Vagina (tissue), 2 donors: ENCODE measurements at regions not wholly inside any gene's neighbourhood (a gene's known extent, or its start where the extent isn't known, plus 50 kb on each side); places are given as distances from the start of the nearest gene placed in this dataset.

ENCODE experiments used
- DNase-seq, 2 donors: peaks; one replicate each; pipeline ENCODE4 v3.0.0-alpha.2; 2017; ENCODE audit errors: extremely low spot score in 2 of 2
- H3K27ac ChIP-seq: fragments of 200-600 bp; sonication (generic); one replicate; pipeline ENCODE4 v1.5.1; 2019
- H3K27me3 ChIP-seq: fragments of 200-600 bp; sonication (generic); one replicate; pipeline ENCODE4 v1.5.1; 2019
- H3K36me3 ChIP-seq, 2 donors: fragments of 200-600 bp; sonication (generic); one replicate each; pipeline ENCODE4 v1.5.1; 2017 to 2019
- H3K4me1 ChIP-seq: fragments of 200-600 bp; sonication (generic); one replicate; pipeline ENCODE4 v1.5.1; 2019
- H3K4me3 ChIP-seq, 2 donors: fragments of 200-600 bp; sonication (generic); 1 replicate in 1 of 2; 2 replicates in 1 of 2; pipeline ENCODE4 v1.5.1; 2016 to 2019
- H3K9me3 ChIP-seq: fragments of 200-600 bp; sonication (generic); one replicate; pipeline ENCODE4 v1.5.1; 2019
- POLR2A ChIP-seq, 2 donors: fragments of 450-650 bp; IDR thresholded peaks; one replicate each; pipeline ENCODE4 v1.6.1; 2017; ENCODE audit warnings: antibody characterized with exemption in 2 of 2, mild to moderate bottlenecking in 2 of 2, moderate library complexity in 2 of 2
- POLR2AphosphoS5 ChIP-seq, 2 donors: sonication (generic); formaldehyde crosslinking; IDR thresholded peaks; one replicate each; pipeline ENCODE4 v1.9.0; 2017; ENCODE audit warnings: antibody characterized with exemption in 2 of 2, mild to moderate bottlenecking in 2 of 2, low read depth in 1 of 2; ENCODE audit not compliant: insufficient read depth in 1 of 2
- intact Hi-C: fragments of 100-400 bp; cut with DNase I; formaldehyde crosslinking; loops from one replicate; pipeline ENCODE4 v1.15.1; 2023
- TF ChIP-seq, protein P1 (sequence below), 3 experiments: fragments of 450-650 bp in 2 of 3; fragments of 200-600 bp in 1 of 3; sonication (generic) in 1 of 3; IDR thresholded peaks; one replicate each; pipeline ENCODE4 v1.5.1; 2017 to 2019; ENCODE audit warnings: antibody characterized with exemption in 3 of 3, mild to moderate bottlenecking in 2 of 3, moderate library complexity in 2 of 3

- no peak for DNase-seq
- TF ChIP-seq POLR2A (IDR thresholded peaks at IDR 0.05) (no peak), POLR2AphosphoS5 (IDR thresholded peaks at IDR 0.05; ENCODE audit: insufficient read depth in 1 of 2, low read depth in 1 of 2) (no peak)
- TF ChIP-seq, protein P1, sequence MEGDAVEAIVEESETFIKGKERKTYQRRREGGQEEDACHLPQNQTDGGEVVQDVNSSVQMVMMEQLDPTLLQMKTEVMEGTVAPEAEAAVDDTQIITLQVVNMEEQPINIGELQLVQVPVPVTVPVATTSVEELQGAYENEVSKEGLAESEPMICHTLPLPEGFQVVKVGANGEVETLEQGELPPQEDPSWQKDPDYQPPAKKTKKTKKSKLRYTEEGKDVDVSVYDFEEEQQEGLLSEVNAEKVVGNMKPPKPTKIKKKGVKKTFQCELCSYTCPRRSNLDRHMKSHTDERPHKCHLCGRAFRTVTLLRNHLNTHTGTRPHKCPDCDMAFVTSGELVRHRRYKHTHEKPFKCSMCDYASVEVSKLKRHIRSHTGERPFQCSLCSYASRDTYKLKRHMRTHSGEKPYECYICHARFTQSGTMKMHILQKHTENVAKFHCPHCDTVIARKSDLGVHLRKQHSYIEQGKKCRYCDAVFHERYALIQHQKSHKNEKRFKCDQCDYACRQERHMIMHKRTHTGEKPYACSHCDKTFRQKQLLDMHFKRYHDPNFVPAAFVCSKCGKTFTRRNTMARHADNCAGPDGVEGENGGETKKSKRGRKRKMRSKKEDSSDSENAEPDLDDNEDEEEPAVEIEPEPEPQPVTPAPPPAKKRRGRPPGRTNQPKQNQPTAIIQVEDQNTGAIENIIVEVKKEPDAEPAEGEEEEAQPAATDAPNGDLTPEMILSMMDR (IDR thresholded peaks at IDR 0.05), result no peak
- H3K36me3 ChIP-seq, result no peaks in the 10 kb centered on the region
- intact Hi-C loops, result no loop called here
- H3K4me1 ChIP-seq, result no peaks in the 10 kb centered on the region
- no peaks in the 10 kb centered on the region for H3K27me3 ChIP-seq
- H3K9me3 ChIP-seq, result no peaks in the 10 kb centered on the region
- no peak overlapping the region for H3K27ac ChIP-seq
- H3K4me3 ChIP-seq, result no peak overlapping the region
These were observed 934.9 kb upstream of the CADM2 start for GRCh38 chr3:84023842-84024241.

DNA sequence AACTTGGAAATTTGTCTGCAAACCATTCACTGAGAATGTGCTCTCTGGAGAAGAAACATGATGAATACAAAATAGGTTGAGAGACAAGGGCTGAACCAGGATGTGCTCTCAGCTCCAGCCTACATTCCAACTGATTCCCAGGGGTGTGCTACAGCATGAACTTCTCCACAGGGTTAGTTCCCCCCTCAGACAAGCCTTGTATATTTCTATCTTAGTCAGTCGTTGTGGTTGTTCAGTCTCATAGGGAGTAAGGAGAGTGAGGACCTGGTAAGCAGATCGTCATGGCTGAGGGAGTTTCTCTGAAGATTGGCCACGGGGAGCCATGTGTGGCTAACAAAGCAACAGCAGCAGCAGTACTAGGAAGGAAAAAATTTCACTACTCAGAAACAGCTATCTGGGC, 919.7 kb upstream of the CADM2 start:
- intact Hi-C loops, result no loop called here
- Histone ChIP-seq H3K36me3 (no peaks in the 10 kb centered on the region), H3K27ac (no peak overlapping the region), H3K27me3 (no peaks in the 10 kb centered on the region), H3K9me3 (no peaks in the 10 kb centered on the region), H3K4me1 (no peaks in the 10 kb centered on the region), H3K4me3 (no peak overlapping the region)
- no peak for DNase-seq
- TF ChIP-seq POLR2AphosphoS5 (IDR thresholded peaks at IDR 0.05; ENCODE audit: insufficient read depth in 1 of 2, low read depth in 1 of 2) (no peak), POLR2A (IDR thresholded peaks at IDR 0.05) (no peak)
- TF ChIP-seq, protein P1 (IDR thresholded peaks at IDR 0.05), result no peak

- no peak for DNase-seq
- Histone ChIP-seq H3K4me3 (no peak overlapping the region), H3K27ac (no peak overlapping the region), H3K36me3 (no peaks in the 10 kb centered on the region), H3K9me3 (no peaks in the 10 kb centered on the region), H3K4me1 (no peaks in the 10 kb centered on the region), H3K27me3 (no peaks in the 10 kb centered on the region)
- TF ChIP-seq, protein P1 (IDR thresholded peaks at IDR 0.05), result no peak
- TF ChIP-seq POLR2A (IDR thresholded peaks at IDR 0.05) (no peak), POLR2AphosphoS5 (IDR thresholded peaks at IDR 0.05; ENCODE audit: insufficient read depth in 1 of 2, low read depth in 1 of 2) (no peak)
- intact Hi-C loops, result no loop called here
These were observed 916.2 kb upstream of the CADM2 start for GRCh38 chr3:84042399-84043106.

DNA sequence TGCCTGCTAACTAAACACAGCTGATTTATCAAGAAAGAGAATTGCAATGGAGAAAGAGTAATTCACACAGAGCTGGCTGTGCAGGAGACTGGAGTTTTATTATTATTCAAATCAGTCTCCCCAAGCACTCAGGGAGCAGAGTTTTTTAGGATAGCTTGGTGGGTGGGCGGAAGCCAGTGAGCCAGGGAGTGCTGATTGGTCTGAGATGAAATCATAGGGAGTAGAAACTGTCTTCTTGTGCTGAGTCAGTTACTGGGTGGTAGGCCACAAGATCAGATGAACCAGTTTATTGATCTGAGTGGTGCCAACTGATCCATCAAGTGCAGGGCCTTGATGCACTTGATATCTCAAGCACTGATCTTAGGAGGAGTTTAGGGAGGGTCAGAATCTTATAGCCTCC, 891.9 kb upstream of the CADM2 start:
- no peaks in the 10 kb centered on the region for H3K9me3 ChIP-seq
- H3K27ac ChIP-seq, result no peak overlapping the region
- H3K4me1 ChIP-seq, result no peaks in the 10 kb centered on the region
- H3K4me3 ChIP-seq, result no peak overlapping the region
- H3K36me3 ChIP-seq, result no peaks in the 10 kb centered on the region
- DNase-seq, result no peak
- no peaks in the 10 kb centered on the region for H3K27me3 ChIP-seq
- TF ChIP-seq POLR2A (IDR thresholded peaks at IDR 0.05), result no peak
- TF ChIP-seq, protein P1 (IDR thresholded peaks at IDR 0.05), result no peak
- TF ChIP-seq POLR2AphosphoS5 (IDR thresholded peaks at IDR 0.05; ENCODE audit: insufficient read depth in 1 of 2, low read depth in 1 of 2), result no peak
- intact Hi-C loops, result no loop called here

GRCh38 chr3:84073664-84074063, 885.1 kb upstream of the CADM2 start:
- H3K9me3 ChIP-seq, result no peaks in the 10 kb centered on the region
- H3K4me1 ChIP-seq, result no peaks in the 10 kb centered on the region
- TF ChIP-seq POLR2AphosphoS5 (IDR thresholded peaks at IDR 0.05; ENCODE audit: insufficient read depth in 1 of 2, low read depth in 1 of 2) (no peak), POLR2A (IDR thresholded peaks at IDR 0.05) (no peak)
- TF ChIP-seq, protein P1 (IDR thresholded peaks at IDR 0.05), result no peak
- H3K27me3 ChIP-seq, result no peaks in the 10 kb centered on the region
- no peak overlapping the region for H3K4me3 ChIP-seq
- H3K27ac ChIP-seq, result no peak overlapping the region
- intact Hi-C loops, result no loop called here
- H3K36me3 ChIP-seq, result no peaks in the 10 kb centered on the region
- no peak for DNase-seq
